ENCODE measurements at regions not wholly inside any gene's neighbourhood (a gene's known extent, or its start where the extent isn't known, plus 50 kb on each side); places are given as distances from the start of the nearest gene placed in this dataset.
"Not testable (repeated sequence)": the region's sequence is repeated elsewhere in the genome, so short reads cannot be mapped to it uniquely, and the experiment has no call there.

- no peak for DNase-seq
Measured at GRCh38 chr14:22232933-22233332, 356.1 kb downstream of the DAD1 start.

GRCh38 chr14:22232486-22232885 is 356.5 kb downstream of the DAD1 start:
- no peak for DNase-seq

- DNase-seq: no peak
Measured at GRCh38 chr14:22231018-22231417, 358.0 kb downstream of the DAD1 start.

- DNase-seq: no peak
Measured at GRCh38 chr14:22230517-22230916, 358.5 kb downstream of the DAD1 start.

- no peak for DNase-seq
Measured at GRCh38 chr14:22227084-22227483, 361.9 kb downstream of the DAD1 start.

- DNase-seq: no peak
Measured at GRCh38 chr14:22226381-22226780, 362.6 kb downstream of the DAD1 start.

- DNase-seq: no peak
Measured at GRCh38 chr14:22225516-22226140, 363.4 kb downstream of the DAD1 start.

- no peak for DNase-seq
Measured at GRCh38 chr14:22221508-22221907, 367.5 kb downstream of the DAD1 start.

GRCh38 chr14:22220427-22220826 is 368.6 kb downstream of the DAD1 start:
- DNase-seq: no peak

DNA sequence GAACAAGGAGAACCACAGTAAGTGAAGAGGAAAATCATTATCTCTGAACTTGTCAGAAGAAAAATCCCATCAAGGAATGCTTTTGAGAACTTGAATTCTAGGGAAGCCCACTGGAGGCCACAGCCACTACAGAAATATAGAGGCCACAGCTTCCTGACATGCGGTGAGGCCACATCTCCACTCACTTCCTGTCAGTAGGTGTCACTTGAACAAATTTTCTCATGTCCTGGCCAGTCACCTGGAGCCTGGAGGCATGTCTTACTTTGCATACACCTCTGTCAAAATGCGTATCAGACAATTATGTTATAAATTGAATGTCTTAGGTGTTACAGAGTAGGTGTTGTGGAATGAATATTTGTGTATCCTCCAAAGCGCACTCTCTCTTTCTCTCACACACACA is 370.3 kb downstream of the DAD1 start:
- no peak for DNase-seq

- DNase-seq: no peak
Measured at GRCh38 chr14:22213120-22213519, 375.9 kb downstream of the DAD1 start.

DNA sequence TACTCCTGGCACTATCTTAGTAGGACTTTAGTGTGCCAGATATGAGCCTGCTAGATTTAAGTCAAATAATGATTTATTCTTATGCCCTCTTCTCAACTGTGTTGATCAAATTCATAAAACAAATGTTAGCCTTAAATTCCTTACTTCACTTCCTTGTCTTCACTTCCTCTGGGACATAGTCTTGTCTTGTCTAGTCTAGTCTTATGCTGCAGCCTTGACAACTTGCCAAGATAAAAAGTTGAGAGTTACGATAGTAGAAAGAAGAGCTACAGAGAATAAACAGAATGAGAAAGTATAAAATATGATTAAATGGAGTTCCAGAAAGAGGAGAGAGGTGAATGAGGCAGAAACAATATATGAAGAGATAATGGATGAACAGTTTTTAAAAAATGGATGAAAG is 378.1 kb downstream of the DAD1 start:
- no peak for DNase-seq

DNA sequence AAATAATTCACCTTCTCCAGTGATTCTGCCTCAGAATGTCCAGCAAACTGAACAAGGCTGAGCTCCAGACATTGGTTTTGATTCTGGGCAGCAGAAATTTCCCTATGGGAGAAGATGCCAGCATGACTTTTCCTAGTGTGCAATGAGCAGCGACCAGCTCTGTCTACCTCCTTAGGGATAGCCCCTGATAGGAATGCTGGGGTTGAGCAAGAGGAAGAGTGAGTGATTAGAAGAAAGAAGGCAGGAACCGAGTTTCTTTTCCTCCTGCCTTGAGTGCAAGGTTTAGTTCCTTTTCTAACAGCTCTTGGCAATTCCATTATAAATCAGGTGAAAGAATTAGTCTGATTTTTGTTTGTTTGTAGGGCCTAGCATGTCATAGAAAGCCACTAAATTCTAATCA is 379.0 kb downstream of the DAD1 start:
- no peak for DNase-seq

- no peak for DNase-seq
Measured at GRCh38 chr14:22203036-22203435, 386.0 kb downstream of the DAD1 start.

DNA sequence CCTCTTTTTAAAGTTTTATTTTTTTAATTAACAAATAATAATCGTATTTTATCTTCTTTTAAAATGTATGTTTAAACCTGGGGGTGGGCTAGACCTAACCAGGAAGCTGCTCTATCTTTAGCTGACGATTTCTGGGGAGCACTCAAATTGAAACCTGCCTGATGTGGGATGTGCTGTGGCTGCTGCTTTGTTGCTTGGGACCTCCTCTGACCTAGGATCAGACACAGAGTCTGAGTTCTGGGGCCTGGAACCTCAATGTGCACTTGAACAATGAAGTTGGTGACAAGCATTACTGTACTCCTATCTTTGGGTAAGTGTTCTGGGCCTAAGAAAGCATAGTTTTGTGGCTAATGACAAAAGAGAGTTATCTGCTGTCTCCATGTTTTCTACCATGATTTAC is 386.7 kb downstream of the DAD1 start:
- no peak for DNase-seq

- no peak for DNase-seq
Measured at GRCh38 chr14:22200977-22201605, 387.9 kb downstream of the DAD1 start.

DNA sequence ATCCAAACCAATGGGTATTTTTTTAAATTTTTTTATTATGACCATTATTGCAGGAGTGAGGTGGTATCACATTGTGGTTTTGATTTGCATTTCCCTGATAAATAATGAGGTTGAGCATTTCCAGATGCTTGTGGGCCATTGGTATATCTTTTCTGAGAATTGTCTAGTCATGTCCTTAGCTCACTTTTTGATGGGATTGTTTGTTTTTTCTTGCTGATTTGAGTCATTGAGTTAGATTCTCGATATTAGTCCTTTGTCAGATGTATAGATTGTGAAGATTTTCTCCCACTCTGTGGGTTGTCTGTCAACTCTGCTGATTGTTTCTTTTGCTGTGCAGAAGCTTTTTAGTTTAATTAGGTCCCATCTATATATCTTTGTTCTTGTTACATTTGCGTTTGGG is 388.9 kb downstream of the DAD1 start:
- DNase-seq: not testable (repeated sequence)

GRCh38 chr14:22194664-22195063 is 394.4 kb downstream of the DAD1 start:
- no peak for DNase-seq

DNA sequence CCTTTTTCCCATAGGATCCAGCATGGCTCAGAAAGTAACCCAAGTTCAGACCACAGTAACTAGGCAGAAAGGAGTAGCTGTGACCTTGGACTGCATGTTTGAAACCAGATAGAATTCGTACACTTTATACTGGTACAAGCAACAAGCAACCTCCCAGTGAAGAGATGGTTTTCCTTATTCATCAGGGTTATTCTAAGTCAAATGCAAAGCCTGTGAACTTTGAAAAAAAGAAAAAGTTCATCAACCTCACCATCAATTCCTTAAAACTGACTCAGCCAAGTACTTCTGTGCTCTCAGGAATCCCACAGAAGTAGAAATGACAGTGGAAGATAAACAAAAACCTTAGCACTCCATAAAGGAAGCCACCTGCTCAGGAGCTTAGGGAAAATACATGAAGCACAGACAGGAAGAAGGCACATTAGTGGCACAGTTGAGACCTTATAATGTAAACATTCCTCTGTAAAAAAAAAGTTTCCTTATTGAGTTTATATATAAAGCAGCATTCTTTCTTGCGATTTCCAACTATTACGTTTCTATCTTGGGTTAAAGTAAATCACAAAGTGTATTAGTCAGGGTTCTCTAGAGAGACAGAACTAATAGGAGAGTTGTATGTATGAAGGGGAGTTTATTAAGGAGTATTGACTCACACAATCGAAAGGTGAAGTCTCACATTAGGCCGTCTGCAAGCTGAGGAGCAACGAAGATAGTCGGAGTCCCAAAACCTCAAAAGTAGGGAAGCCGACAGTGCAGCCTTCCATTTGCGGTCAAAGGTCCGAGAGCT is 398.4 kb downstream of the DAD1 start:
- DNase-seq: no peak

DNA sequence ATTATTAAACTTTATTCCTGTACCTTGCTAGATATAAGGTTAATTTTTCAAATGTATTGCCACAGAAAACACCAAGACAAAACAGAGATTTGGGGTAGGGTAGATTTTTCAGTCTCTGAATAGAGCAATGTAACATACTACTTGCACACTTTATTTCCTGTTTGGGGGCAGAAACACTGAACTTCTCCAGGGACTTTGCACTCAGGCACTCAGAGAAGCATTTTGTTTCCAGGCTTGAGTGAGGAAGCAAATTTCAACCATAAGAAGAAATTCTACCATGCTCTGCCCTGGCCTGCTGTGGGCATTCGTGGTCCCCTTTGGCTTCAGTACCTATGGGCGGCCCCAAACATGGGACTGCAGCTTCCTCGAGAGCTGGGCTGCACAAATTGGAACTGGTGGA is 399.1 kb downstream of the DAD1 start:
- DNase-seq: no peak

GRCh38 chr14:22188318-22188717 is 400.7 kb downstream of the DAD1 start:
- no peak for DNase-seq

- no peak for DNase-seq
Measured at GRCh38 chr14:22185789-22186188, 403.2 kb downstream of the DAD1 start.

DNA sequence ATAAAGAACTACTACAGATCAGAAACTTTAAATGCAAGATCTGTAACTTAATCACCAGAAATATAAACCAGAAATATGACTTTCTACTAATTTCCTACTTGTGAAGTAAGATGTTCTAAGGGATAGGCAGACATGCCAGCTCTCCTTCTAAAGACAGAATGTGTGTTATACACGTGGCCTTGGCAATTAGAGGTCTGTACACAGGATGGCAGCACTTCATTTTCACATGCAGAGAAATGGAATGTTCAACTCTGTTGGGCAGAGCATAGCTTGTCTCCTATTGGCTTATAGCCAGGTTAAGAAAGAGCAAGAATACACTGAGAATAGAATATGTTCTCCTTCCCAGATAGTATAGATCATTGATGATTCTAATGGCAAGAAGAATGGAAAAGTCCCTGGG is 403.8 kb downstream of the DAD1 start:
- DNase-seq: no peak

DNA sequence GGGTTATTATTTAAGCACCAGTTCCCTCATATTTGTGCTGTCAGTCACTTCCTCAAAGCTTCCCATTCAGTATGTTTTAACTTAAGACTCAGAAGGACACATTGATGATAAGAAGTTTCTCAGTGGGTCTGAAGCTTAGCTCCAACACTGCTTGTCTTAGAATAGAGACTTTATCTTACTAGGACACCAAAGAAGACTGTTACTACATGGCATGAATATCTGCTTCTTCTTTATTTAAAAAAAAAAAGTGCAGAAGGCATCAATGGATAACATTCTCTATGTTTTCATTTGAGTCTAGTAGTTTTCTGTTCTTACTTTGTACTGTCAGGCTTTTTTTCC is 404.2 kb downstream of the DAD1 start:
- DNase-seq: no peak
